ENCODE measurements at regions not wholly inside any gene's neighbourhood (a gene's known extent, or its start where the extent isn't known, plus 50 kb on each side); places are given as distances from the start of the nearest gene placed in this dataset.

DNA sequence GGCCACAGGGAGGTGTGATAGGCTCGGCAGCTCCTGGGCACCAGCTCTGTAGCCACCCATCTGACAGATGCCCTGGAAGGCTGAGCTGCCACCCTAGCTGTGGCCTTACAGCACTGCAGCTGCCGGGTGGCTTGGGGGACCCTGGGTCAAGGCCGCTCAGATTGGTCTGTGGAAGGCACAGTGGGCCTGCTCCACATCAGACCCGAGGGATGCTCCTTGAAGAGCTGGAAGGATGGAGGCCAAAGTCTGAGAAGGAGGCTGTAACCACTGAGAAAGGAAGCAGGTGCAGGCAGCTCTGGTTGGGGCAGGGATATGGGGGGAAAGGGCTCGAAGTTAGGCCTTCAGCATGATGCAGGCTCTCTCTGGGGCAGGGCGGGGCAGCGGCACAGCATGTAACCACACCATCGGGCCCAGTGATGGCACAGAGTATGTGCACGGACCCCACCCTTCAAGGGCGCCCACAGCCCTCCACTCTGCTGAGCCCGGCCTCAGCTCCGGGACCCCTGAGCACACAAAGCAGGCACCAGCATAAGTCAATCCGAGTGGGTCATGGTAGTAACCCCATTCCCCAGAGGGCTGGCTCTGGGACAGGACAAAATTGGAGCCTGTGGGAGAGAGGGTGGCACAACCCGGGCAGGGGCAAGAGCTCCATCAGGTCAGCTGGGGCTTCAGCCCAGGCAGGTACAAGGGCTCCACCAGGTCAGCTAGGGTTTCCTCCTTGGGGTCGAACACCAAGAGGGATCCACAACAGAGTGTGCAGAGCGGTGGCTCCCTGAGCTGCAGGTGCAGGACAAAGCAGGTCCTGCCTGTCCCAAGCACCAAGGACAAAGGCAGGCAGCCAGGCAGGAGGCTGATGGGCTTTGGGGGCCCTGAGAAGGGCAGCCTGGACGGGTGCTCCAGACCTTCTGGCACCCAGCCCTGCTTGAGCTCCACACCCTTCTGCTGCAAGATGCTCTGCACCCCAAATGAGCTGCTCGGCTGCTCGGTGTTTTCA lies 1511.1 kb downstream of the BRD1 start:
- ATAC-seq = no peak
- TF ChIP-seq BACH2 (CRISPR knock-in tag; IDR thresholded peaks at IDR 0.05; ENCODE audit: borderline replicate concordance) (no peak), ZFP3 (CRISPR knock-in tag; IDR thresholded peaks at IDR 0.05) (no peak), SNAI2 (CRISPR knock-in tag; IDR thresholded peaks at IDR 0.05) (no peak)

DNA sequence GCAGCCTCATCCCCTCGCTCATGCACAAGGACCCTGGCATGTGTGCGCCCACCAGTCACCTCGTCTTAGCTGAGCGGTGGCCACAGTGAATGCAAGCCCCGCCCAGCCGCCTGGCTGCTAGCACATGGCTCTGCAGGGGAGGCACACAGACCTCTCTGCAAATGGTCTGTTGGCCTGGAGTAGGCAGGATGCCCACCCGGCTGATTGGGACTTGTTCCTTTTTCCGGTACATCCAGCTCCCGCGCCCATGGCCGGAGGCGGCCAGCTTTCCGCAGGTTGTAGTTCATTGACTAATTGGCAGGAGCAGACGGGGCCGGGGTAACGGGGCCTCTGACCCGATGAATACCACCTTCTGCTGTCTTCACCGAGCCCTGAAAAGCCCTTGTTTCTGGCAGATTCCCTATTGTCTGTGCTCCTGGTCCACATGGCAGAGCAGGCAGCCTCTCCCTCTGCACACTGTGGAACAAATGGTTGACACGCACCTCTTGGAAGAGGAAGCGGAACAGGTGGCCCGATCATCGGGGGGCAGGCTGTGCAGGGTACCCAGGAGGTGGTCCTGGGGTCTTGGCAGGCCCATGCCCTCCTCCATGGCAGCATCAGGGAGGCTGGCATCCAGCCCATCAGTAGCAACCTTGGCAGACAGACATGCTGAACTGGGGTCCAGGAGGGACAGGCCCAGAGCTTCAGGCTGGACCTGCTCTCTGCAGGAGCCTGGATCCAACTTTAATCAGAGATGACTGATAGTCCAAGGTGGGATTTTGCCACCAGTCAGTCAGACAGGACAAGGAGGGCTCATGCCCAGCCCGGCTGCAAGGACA lies 1512.0 kb downstream of the BRD1 start:
- TF ChIP-seq ZFP30 (CRISPR knock-in tag; IDR thresholded peaks at IDR 0.05) = no peak
- no peak for ATAC-seq

DNA sequence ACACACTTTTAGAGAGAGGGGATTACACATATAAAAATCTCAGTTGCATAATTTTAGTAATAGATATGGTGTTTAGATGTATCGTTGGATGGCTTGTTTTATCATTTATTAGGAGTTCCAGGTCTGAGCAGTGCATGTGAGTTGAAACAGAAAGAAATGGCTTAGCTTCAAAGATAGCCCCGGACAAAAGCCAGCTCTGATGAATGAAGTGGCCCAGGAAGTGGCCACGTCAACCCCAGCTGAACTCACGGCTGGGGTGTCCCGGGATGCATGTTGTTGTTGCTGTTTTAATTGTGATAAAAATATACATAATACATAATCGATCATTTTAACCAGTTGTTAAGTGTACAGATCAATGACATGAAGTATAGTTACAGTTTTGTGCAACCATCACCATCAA lies 1513.6 kb downstream of the BRD1 start:
- no peak for ATAC-seq
- no peak for TF ChIP-seq GLIS3 (CRISPR knock-in tag; IDR thresholded peaks at IDR 0.05)
- TF ChIP-seq SNAI2 (CRISPR knock-in tag; IDR thresholded peaks at IDR 0.05) = no peak
- no peak for TF ChIP-seq ZNF70 (CRISPR knock-in tag; IDR thresholded peaks at IDR 0.05)
- TF ChIP-seq CSDC2 (CRISPR knock-in tag; IDR thresholded peaks at IDR 0.05) = no peak
- TF ChIP-seq ZC3H10 (CRISPR knock-in tag; IDR thresholded peaks at IDR 0.05) = no peak
- TF ChIP-seq, protein P1, sequence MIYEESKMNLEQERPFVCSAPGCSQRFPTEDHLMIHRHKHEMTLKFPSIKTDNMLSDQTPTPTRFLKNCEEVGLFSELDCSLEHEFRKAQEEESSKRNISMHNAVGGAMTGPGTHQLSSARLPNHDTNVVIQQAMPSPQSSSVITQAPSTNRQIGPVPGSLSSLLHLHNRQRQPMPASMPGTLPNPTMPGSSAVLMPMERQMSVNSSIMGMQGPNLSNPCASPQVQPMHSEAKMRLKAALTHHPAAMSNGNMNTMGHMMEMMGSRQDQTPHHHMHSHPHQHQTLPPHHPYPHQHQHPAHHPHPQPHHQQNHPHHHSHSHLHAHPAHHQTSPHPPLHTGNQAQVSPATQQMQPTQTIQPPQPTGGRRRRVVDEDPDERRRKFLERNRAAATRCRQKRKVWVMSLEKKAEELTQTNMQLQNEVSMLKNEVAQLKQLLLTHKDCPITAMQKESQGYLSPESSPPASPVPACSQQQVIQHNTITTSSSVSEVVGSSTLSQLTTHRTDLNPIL (CRISPR knock-in tag; IDR thresholded peaks at IDR 0.05; ENCODE audit: low read depth) = no peak
- TF ChIP-seq PPARA (CRISPR knock-in tag; IDR thresholded peaks at IDR 0.05; ENCODE audit: borderline replicate concordance) = no peak
- TF ChIP-seq ARNTL (CRISPR knock-in tag; IDR thresholded peaks at IDR 0.05; ENCODE audit: borderline replicate concordance, low read depth) = no peak
- TF ChIP-seq, protein P2, sequence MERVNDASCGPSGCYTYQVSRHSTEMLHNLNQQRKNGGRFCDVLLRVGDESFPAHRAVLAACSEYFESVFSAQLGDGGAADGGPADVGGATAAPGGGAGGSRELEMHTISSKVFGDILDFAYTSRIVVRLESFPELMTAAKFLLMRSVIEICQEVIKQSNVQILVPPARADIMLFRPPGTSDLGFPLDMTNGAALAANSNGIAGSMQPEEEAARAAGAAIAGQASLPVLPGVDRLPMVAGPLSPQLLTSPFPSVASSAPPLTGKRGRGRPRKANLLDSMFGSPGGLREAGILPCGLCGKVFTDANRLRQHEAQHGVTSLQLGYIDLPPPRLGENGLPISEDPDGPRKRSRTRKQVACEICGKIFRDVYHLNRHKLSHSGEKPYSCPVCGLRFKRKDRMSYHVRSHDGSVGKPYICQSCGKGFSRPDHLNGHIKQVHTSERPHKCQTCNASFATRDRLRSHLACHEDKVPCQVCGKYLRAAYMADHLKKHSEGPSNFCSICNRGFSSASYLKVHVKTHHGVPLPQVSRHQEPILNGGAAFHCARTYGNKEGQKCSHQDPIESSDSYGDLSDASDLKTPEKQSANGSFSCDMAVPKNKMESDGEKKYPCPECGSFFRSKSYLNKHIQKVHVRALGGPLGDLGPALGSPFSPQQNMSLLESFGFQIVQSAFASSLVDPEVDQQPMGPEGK (CRISPR knock-in tag; IDR thresholded peaks at IDR 0.05; ENCODE audit: borderline replicate concordance) = no peak
- no peak for TF ChIP-seq ZFP3 (CRISPR knock-in tag; IDR thresholded peaks at IDR 0.05)
- TF ChIP-seq, protein P3, sequence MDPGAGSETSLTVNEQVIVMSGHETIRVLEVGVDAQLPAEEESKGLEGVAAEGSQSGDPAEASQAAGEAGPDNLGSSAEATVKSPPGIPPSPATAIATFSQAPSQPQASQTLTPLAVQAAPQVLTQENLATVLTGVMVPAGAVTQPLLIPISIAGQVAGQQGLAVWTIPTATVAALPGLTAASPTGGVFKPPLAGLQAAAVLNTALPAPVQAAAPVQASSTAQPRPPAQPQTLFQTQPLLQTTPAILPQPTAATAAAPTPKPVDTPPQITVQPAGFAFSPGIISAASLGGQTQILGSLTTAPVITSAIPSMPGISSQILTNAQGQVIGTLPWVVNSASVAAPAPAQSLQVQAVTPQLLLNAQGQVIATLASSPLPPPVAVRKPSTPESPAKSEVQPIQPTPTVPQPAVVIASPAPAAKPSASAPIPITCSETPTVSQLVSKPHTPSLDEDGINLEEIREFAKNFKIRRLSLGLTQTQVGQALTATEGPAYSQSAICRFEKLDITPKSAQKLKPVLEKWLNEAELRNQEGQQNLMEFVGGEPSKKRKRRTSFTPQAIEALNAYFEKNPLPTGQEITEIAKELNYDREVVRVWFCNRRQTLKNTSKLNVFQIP (CRISPR knock-in tag; IDR thresholded peaks at IDR 0.05; ENCODE audit: borderline replicate concordance, low read depth) = no peak
- TF ChIP-seq ZNF8 (CRISPR knock-in tag; IDR thresholded peaks at IDR 0.05) = no peak
- no peak for TF ChIP-seq RARB (CRISPR knock-in tag; IDR thresholded peaks at IDR 0.05)
- no peak for TF ChIP-seq ZNF565 (CRISPR knock-in tag; conservative IDR thresholded peaks at IDR 0.05; ENCODE audit: low read depth)

DNA sequence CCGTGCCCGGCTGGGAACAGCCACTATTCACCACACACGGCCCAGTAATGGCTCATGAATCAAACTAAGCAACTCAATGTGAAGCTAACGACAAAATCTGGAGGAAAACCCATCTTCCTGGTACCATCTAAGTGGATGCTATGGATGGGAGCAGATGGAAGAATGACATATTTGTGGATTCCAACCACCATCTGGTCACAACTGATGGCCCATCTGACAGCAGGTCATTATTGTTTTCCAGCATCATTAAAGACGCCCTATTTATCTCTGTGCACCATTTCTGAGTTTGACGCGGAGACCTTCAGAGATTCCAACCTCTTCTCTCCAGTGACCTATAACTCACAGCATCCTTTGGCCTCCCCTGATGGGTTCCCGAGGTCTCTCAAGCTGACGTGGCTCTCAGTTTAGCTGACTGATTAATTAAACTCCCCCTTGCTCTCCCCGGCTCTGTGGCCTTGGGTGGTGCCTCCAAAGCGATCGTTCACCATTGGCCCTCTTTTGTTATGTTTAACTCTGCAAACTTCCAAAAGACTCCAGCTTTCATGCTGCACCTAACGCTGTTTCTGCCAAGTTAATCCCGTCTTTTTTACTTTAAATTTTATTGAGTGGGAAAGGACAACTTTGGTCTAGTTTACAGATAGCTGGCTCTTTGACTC lies 1514.4 kb downstream of the BRD1 start:
- no peak for ATAC-seq
- TF ChIP-seq ZFP3 (CRISPR knock-in tag; IDR thresholded peaks at IDR 0.05) (no peak), ZNF8 (CRISPR knock-in tag; IDR thresholded peaks at IDR 0.05) (no peak), ARNTL (CRISPR knock-in tag; IDR thresholded peaks at IDR 0.05; ENCODE audit: borderline replicate concordance, low read depth) (no peak), ESRRG (CRISPR knock-in tag; IDR thresholded peaks at IDR 0.05) (no peak), ZFP30 (CRISPR knock-in tag; IDR thresholded peaks at IDR 0.05) (no peak), ZNF70 (CRISPR knock-in tag; IDR thresholded peaks at IDR 0.05) (no peak), ZC3H10 (CRISPR knock-in tag; IDR thresholded peaks at IDR 0.05) (no peak), SNAI2 (CRISPR knock-in tag; IDR thresholded peaks at IDR 0.05) (no peak), BACH2 (CRISPR knock-in tag; IDR thresholded peaks at IDR 0.05; ENCODE audit: borderline replicate concordance) (no peak)
- TF ChIP-seq, protein P4, sequence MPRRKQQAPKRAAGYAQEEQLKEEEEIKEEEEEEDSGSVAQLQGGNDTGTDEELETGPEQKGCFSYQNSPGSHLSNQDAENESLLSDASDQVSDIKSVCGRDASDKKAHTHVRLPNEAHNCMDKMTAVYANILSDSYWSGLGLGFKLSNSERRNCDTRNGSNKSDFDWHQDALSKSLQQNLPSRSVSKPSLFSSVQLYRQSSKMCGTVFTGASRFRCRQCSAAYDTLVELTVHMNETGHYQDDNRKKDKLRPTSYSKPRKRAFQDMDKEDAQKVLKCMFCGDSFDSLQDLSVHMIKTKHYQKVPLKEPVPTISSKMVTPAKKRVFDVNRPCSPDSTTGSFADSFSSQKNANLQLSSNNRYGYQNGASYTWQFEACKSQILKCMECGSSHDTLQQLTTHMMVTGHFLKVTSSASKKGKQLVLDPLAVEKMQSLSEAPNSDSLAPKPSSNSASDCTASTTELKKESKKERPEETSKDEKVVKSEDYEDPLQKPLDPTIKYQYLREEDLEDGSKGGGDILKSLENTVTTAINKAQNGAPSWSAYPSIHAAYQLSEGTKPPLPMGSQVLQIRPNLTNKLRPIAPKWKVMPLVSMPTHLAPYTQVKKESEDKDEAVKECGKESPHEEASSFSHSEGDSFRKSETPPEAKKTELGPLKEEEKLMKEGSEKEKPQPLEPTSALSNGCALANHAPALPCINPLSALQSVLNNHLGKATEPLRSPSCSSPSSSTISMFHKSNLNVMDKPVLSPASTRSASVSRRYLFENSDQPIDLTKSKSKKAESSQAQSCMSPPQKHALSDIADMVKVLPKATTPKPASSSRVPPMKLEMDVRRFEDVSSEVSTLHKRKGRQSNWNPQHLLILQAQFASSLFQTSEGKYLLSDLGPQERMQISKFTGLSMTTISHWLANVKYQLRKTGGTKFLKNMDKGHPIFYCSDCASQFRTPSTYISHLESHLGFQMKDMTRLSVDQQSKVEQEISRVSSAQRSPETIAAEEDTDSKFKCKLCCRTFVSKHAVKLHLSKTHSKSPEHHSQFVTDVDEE (CRISPR knock-in tag; IDR thresholded peaks at IDR 0.05) = no peak
- TF ChIP-seq, protein P2 (CRISPR knock-in tag; IDR thresholded peaks at IDR 0.05; ENCODE audit: borderline replicate concordance) = no peak
- TF ChIP-seq, protein P1 (CRISPR knock-in tag; IDR thresholded peaks at IDR 0.05; ENCODE audit: low read depth) = no peak
- TF ChIP-seq, protein P5, sequence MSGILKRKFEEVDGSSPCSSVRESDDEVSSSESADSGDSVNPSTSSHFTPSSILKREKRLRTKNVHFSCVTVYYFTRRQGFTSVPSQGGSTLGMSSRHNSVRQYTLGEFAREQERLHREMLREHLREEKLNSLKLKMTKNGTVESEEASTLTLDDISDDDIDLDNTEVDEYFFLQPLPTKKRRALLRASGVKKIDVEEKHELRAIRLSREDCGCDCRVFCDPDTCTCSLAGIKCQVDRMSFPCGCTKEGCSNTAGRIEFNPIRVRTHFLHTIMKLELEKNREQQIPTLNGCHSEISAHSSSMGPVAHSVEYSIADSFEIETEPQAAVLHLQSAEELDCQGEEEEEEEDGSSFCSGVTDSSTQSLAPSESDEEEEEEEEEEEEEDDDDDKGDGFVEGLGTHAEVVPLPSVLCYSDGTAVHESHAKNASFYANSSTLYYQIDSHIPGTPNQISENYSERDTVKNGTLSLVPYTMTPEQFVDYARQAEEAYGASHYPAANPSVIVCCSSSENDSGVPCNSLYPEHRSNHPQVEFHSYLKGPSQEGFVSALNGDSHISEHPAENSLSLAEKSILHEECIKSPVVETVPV (CRISPR knock-in tag; IDR thresholded peaks at IDR 0.05) = no peak

All from SK-N-SH treated with all-trans-retinoic acid at 6 μM for 48 hours (cell line).